H1 (cell line): ENCODE measurements at regions not wholly inside any gene's neighbourhood (a gene's known extent, or its start where the extent isn't known, plus 50 kb on each side); places are given as distances from the start of the nearest gene placed in this dataset.

ENCODE experiments used
- BRCA1 ChIP-seq: IDR thresholded peaks from 2 replicates; pipeline ENCODE4 v1.6.1; 2012; ENCODE audit warnings: low read depth, low read length, improper control_type of control experiment
- EZH2 ChIP-seq: fragments of 200-600 bp; sonication (generic); IDR thresholded peaks from 2 replicates; pipeline ENCODE4 v1.7.1; 2012; ENCODE audit warnings: low read depth, mild to moderate bottlenecking, moderate library complexity, low read length, inconsistent platforms; ENCODE audit not compliant: severe bottlenecking
- GABPA ChIP-seq: IDR thresholded peaks from 2 replicates; pipeline ENCODE4 v1.6.1; 2011; ENCODE audit warnings: mild to moderate bottlenecking, low read length, moderate library complexity, borderline replicate concordance; ENCODE audit not compliant: insufficient read depth
- JUN ChIP-seq: IDR thresholded peaks from 2 replicates; pipeline ENCODE4 v1.6.1; 2011; ENCODE audit warnings: low read depth, mild to moderate bottlenecking, improper control_type of control experiment, low read length
- JUND ChIP-seq: IDR thresholded peaks from 2 replicates; pipeline ENCODE4 v1.6.1; 2011; ENCODE audit warnings: mild to moderate bottlenecking, improper control_type of control experiment, low read length
- POLR2A ChIP-seq, 2 experiments: IDR thresholded peaks; 1 replicate in 1 of 2; 2 replicates in 1 of 2; pipeline ENCODE4 v1.6.1; 2011; ENCODE audit warnings: low read depth in 2 of 2, low read length in 2 of 2, mild to moderate bottlenecking in 2 of 2; ENCODE audit errors: control extremely low read depth in 1 of 2
- POLR2AphosphoS5 ChIP-seq: IDR thresholded peaks from 2 replicates; pipeline ENCODE4 v1.6.1; 2011; ENCODE audit warnings: low read depth, low read length
- RAD21 ChIP-seq, 2 experiments: IDR thresholded peaks in 1 of 2; conservative IDR thresholded peaks in 1 of 2; 2 replicates each; pipeline ENCODE4 v1.6.1; 2011; ENCODE audit warnings: low read depth in 2 of 2, low read length in 2 of 2, improper control_type of control experiment in 1 of 2, inconsistent platforms in 1 of 2, mild to moderate bottlenecking in 1 of 2, moderate library complexity in 1 of 2
- RFX5 ChIP-seq: IDR thresholded peaks from 2 replicates; pipeline ENCODE4 v1.6.1; 2011; ENCODE audit warnings: low read depth, low read length, improper control_type of control experiment, borderline replicate concordance
- SRF ChIP-seq: IDR thresholded peaks from 2 replicates; pipeline ENCODE4 v1.6.1; 2011; ENCODE audit warnings: mild to moderate bottlenecking, low read depth, low read length, moderate library complexity
- USF2 ChIP-seq: IDR thresholded peaks from 2 replicates; pipeline ENCODE4 v1.6.1; 2011; ENCODE audit warnings: low read length, improper control_type of control experiment
- ZNF274 ChIP-seq: IDR thresholded peaks from 2 replicates; pipeline ENCODE4 v1.7.0; 2012; ENCODE audit warnings: low read length, borderline replicate concordance; ENCODE audit errors: extremely low read depth
- TF ChIP-seq, protein P1 (sequence below): IDR thresholded peaks from 2 replicates; pipeline ENCODE4 v1.6.1; 2012; ENCODE audit warnings: inconsistent platforms
- TF ChIP-seq, protein P2 (sequence below), 3 experiments: IDR thresholded peaks; 1 replicate in 2 of 3; 2 replicates in 1 of 3; pipeline versions ENCODE4 v1.5.1 to v1.6.1; 2011; ENCODE audit warnings: low read length in 3 of 3, mild to moderate bottlenecking in 3 of 3, inconsistent platforms in 2 of 3, low read depth in 1 of 3, moderate library complexity in 1 of 3; ENCODE audit not compliant: insufficient read depth in 1 of 3; ENCODE audit errors: control extremely low read depth in 1 of 3

- TF ChIP-seq EZH2 (no peak), RAD21 (IDR thresholded peaks at IDR 0.05 in 1 of 2, conservative IDR thresholded peaks at IDR 0.05 in 1 of 2; ENCODE audit: low read depth in 2 of 2, low read length in 2 of 2) (no peak), RFX5 (no peak), POLR2AphosphoS5 (no peak), BRCA1 (no peak), POLR2A (IDR thresholded peaks at IDR 0.05; ENCODE audit: control extremely low read depth in 1 of 2, low read depth in 2 of 2, low read length in 2 of 2) (peak in 1 of 2 experiments; percentile 70; a peak in 2 of 3 replicates), SRF (no peak), USF2 (no peak), JUN (no peak), JUND (no peak), GABPA (no peak), ZNF274 (no peak)
- TF ChIP-seq, protein P1, sequence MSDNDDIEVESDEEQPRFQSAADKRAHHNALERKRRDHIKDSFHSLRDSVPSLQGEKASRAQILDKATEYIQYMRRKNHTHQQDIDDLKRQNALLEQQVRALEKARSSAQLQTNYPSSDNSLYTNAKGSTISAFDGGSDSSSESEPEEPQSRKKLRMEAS = no peak
- TF ChIP-seq, protein P2, sequence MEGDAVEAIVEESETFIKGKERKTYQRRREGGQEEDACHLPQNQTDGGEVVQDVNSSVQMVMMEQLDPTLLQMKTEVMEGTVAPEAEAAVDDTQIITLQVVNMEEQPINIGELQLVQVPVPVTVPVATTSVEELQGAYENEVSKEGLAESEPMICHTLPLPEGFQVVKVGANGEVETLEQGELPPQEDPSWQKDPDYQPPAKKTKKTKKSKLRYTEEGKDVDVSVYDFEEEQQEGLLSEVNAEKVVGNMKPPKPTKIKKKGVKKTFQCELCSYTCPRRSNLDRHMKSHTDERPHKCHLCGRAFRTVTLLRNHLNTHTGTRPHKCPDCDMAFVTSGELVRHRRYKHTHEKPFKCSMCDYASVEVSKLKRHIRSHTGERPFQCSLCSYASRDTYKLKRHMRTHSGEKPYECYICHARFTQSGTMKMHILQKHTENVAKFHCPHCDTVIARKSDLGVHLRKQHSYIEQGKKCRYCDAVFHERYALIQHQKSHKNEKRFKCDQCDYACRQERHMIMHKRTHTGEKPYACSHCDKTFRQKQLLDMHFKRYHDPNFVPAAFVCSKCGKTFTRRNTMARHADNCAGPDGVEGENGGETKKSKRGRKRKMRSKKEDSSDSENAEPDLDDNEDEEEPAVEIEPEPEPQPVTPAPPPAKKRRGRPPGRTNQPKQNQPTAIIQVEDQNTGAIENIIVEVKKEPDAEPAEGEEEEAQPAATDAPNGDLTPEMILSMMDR (IDR thresholded peaks at IDR 0.05; ENCODE audit: control extremely low read depth in 1 of 3, insufficient read depth in 1 of 3, low read depth in 1 of 3, low read length in 3 of 3) = no peak
These were observed 823.2 kb upstream of the SALL3 start for GRCh38 chr18:78156466-78156865.
